ENCODE measurements at regions not wholly inside any gene's neighbourhood (a gene's known extent, or its start where the extent isn't known, plus 50 kb on each side); places are given as distances from the start of the nearest gene placed in this dataset.

GRCh38 chr1:221598122-221598521 is 143.8 kb downstream of the DUSP10 start:
- Histone ChIP-seq H3F3A (replicated peaks; ENCODE audit: insufficient read depth) (no peaks in the 10 kb centered on the region), H3K9ac (no peak overlapping the region), H3K4me2 (no peak overlapping the region), H3K36me3 (replicated peaks in 1 of 2; ENCODE audit: control insufficient read depth in 1 of 2, insufficient read depth in 2 of 2, low read length in 1 of 2) (no peaks in the 10 kb centered on the region), H3K9me3 (no peaks in the 10 kb centered on the region), H3K27me3 (ENCODE audit: insufficient read depth) (no peaks in the 10 kb centered on the region), H3K9me2 (no peaks in the 10 kb centered on the region), H3K4me1 (ENCODE audit: control insufficient read depth in 1 of 2, insufficient read depth in 2 of 2, low read depth in 1 of 2, low read length in 1 of 2) (no peaks in the 10 kb centered on the region; a peak in 1 of 4 replicates), H3K4me3 (ENCODE audit: low read depth in 2 of 2, low read length in 1 of 2) (no peak overlapping the region), H3K27ac (ENCODE audit: low read depth in 2 of 2, low read length in 1 of 2) (no peak overlapping the region), H4K20me1 (ENCODE audit: insufficient read depth) (no peaks in the 10 kb centered on the region), H3K79me2 (ENCODE audit: insufficient read depth) (no peaks in the 10 kb centered on the region), H2AFZ (ENCODE audit: low read depth) (no peak overlapping the region)
- ChIA-PET CTCF (no interaction called here), POLR2A (no interaction called here)
- TF ChIP-seq USF1 (IDR thresholded peaks at IDR 0.05; ENCODE audit: borderline replicate concordance, low read depth) (no peak), TAF1 (IDR thresholded peaks at IDR 0.05; ENCODE audit: borderline replicate concordance, low read depth, low read length) (no peak), ELF1 (IDR thresholded peaks at IDR 0.05) (no peak), YY1 (IDR thresholded peaks at IDR 0.05; ENCODE audit: low read depth) (no peak), SMC3 (IDR thresholded peaks at IDR 0.05; ENCODE audit: low read depth, low read length) (no peak), ZBTB33 (IDR thresholded peaks at IDR 0.05; ENCODE audit: borderline replicate concordance, low read depth) (no peak), CHD2 (IDR thresholded peaks at IDR 0.05; ENCODE audit: low read length, partially characterized antibody) (no peak), MAX (IDR thresholded peaks at IDR 0.05; ENCODE audit: low read depth) (no peak), EP300 (IDR thresholded peaks at IDR 0.05; ENCODE audit: borderline replicate concordance in 1 of 2, low read depth in 1 of 2, low read length in 1 of 2) (no peak), FOSL2 (IDR thresholded peaks at IDR 0.05; ENCODE audit: borderline replicate concordance, low read depth) (no peak), RXRA (IDR thresholded peaks at IDR 0.05; ENCODE audit: borderline replicate concordance, low read depth) (no peak), NFIC (IDR thresholded peaks at IDR 0.05; ENCODE audit: borderline replicate concordance) (no peak), RAD21 (IDR thresholded peaks at IDR 0.05; ENCODE audit: low read length) (no peak), TEAD4 (IDR thresholded peaks at IDR 0.05; ENCODE audit: borderline replicate concordance, insufficient read depth) (no peak), PBX3 (IDR thresholded peaks at IDR 0.05) (no peak), MEF2A (IDR thresholded peaks at IDR 0.05; ENCODE audit: borderline replicate concordance, low read depth) (no peak), SIN3A (IDR thresholded peaks at IDR 0.05; ENCODE audit: borderline replicate concordance, low read depth, low read length) (no peak)
- 62% methylated on average over 6 of the region's 6 CpGs for WGBS (ENCODE audit: low lambda C conversion rate)
- DNase-seq: no peak
